Heart left ventricle (tissue), 16 donors: ENCODE measurements at regions not wholly inside any gene's neighbourhood (a gene's known extent, or its start where the extent isn't known, plus 50 kb on each side); places are given as distances from the start of the nearest gene placed in this dataset.

ENCODE experiments used
- ATAC-seq, 4 donors: fragments of 200-7000 bp; cut with Tn5 transposase; one replicate each; pipeline ENCODE4 v1.9.1; 2020 to 2022; ENCODE audit warnings: moderate library complexity in 4 of 4, mild to moderate bottlenecking in 3 of 4, moderate number of reproducible peaks in 1 of 4
- DNase-seq, 5 donors: peaks; one replicate each; pipeline ENCODE4 v3.0.0-alpha.2; 2020
- H3K27ac ChIP-seq, 12 donors: fragments of 200-600 bp; sonication (generic) in 4 of 12; one replicate each; pipeline versions ENCODE4 v1.5.0 to v1.8.0; 2016 to 2022; ENCODE audit warnings: mild to moderate bottlenecking in 2 of 12
- H3K27me3 ChIP-seq, 9 donors: fragments of 200-600 bp; sonication (generic) in 2 of 9; one replicate each; pipeline versions ENCODE4 v1.5.1 to v1.8.0; 2016 to 2022; ENCODE audit warnings: mild to moderate bottlenecking in 3 of 9
- H3K36me3 ChIP-seq, 9 donors: fragments of 200-600 bp; sonication (generic) in 2 of 9; one replicate each; pipeline versions ENCODE4 v1.5.0 to v1.8.0; 2018 to 2022; ENCODE audit warnings: mild to moderate bottlenecking in 2 of 9
- H3K4me1 ChIP-seq, 12 donors: fragments of 200-600 bp; sonication (generic) in 4 of 12; one replicate each; pipeline versions ENCODE4 v1.5.0 to v1.8.0; 2016 to 2022; ENCODE audit warnings: mild to moderate bottlenecking in 3 of 12
- H3K4me3 ChIP-seq, 12 donors: fragments of 200-600 bp; sonication (generic) in 4 of 12; one replicate each; pipeline versions ENCODE4 v1.5.0 to v1.8.0; 2017 to 2022; ENCODE audit warnings: mild to moderate bottlenecking in 9 of 12, moderate library complexity in 4 of 12
- H3K9me3 ChIP-seq, 12 donors: fragments of 200-600 bp; sonication (generic) in 4 of 12; one replicate each; pipeline versions ENCODE4 v1.5.0 to v1.8.0; 2016 to 2022; ENCODE audit warnings: mild to moderate bottlenecking in 1 of 12
- POLR2A ChIP-seq, 2 donors: fragments of 450-650 bp; IDR thresholded peaks; one replicate each; pipeline ENCODE4 v1.6.1; 2017; ENCODE audit warnings: antibody characterized with exemption in 2 of 2, mild to moderate bottlenecking in 2 of 2, moderate library complexity in 2 of 2
- WGBS, 4 donors: extraction: QIAGEN DNeasy Blood & Tissue Kit in 2 of 4; methylation state at CpG; one replicate each; pipeline versions ENCODE4 v1.1.5 to v1.1.7; 2013 to 2018; 5-methylcytosine and 5-hydroxymethylcytosine counted together
- intact Hi-C, 10 donors: fragments of 100-400 bp; cut with DNase I; formaldehyde crosslinking; loops; one replicate each; pipeline versions ENCODE4 v1.11.1 to v1.14.2; 2022
- TF ChIP-seq, protein P1 (sequence below), 12 donors: fragments of 200-600 bp; sonication (generic) in 4 of 12; IDR thresholded peaks; one replicate each; pipeline versions ENCODE4 v1.5.0 to v1.8.0; 2018 to 2022; ENCODE audit warnings: antibody characterized with exemption in 12 of 12, mild to moderate bottlenecking in 5 of 12
- donor health status: ischemic (EF 13 %, LVEDD 7.1; RV severe dilation, severe dysfunction).
- donor health status: healthy with polysubstance abuse.
- donor health status: DM: no; HTN: yes; CAD: no.
- donor health status: DM: no; HTN: no; CAD: no.
- donor health status: ischemic (EF 25% LVEDD 6.9; RV normal size, moderate dysfunction).
- donor health status: ischemic (EF 25% LVEDD 5.7; RV mildly dilated, moderate dysfunction).
- donor health status: healthy.
- donor health status: DM: yes; HTN: yes; CAD: no.
- donor health status: ischemic (EF 35%, LVEDD 5.7; RV mildly dilated, moderate dysfunction).
- donor health status: nonischemic (EF 11% LVEDD 7.7; RV severe dilation, severe dysfunction).
- donor health status: DM: yes; HTN: yes; CAD: no.
- donor health status: PGD.
- donor health status: ischemic (EF 29% LVEDD 5.4; RV normal size, mild dysfunction).
- donor health status: nonischemic (EF 23%, LVEDD 6.1; RV moderate dilation, normal function).

GRCh38 chrX:38974542-38974941 lies 173.3 kb downstream of the MID1IP1 start:
- intact Hi-C loops, result loop anchor here in 1 of 10 donors (5.0 kb wide), 1 partner anchor 172 kb away; the partner anchor contains the start of gene MID1IP1
- ATAC-seq, result peak; percentile 42 to 87 (median 64)
- TF ChIP-seq, protein P1, sequence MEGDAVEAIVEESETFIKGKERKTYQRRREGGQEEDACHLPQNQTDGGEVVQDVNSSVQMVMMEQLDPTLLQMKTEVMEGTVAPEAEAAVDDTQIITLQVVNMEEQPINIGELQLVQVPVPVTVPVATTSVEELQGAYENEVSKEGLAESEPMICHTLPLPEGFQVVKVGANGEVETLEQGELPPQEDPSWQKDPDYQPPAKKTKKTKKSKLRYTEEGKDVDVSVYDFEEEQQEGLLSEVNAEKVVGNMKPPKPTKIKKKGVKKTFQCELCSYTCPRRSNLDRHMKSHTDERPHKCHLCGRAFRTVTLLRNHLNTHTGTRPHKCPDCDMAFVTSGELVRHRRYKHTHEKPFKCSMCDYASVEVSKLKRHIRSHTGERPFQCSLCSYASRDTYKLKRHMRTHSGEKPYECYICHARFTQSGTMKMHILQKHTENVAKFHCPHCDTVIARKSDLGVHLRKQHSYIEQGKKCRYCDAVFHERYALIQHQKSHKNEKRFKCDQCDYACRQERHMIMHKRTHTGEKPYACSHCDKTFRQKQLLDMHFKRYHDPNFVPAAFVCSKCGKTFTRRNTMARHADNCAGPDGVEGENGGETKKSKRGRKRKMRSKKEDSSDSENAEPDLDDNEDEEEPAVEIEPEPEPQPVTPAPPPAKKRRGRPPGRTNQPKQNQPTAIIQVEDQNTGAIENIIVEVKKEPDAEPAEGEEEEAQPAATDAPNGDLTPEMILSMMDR (IDR thresholded peaks at IDR 0.05), result no peak
- no peak for TF ChIP-seq POLR2A (IDR thresholded peaks at IDR 0.05)
- no peaks in the 10 kb centered on the region for H3K36me3 ChIP-seq
- H3K4me3 ChIP-seq, result no peak overlapping the region
- H3K27me3 ChIP-seq, result peaks cover 0 to 14% (median 0%) of the 10 kb centered on the region in 9 donors
- H3K4me1 ChIP-seq, result peaks cover 0 to 7% (median 0%) of the 10 kb centered on the region in 12 donors
- no peaks in the 10 kb centered on the region for H3K9me3 ChIP-seq
- peak in 2 of 5 donors; percentile 5 to 25 for DNase-seq
- 54 to 66% (median 59%) methylated on average over 2 to 3 of the region's 3 CpGs for WGBS, 4 donors
- H3K27ac ChIP-seq, result no peak overlapping the region

- DNase-seq, result no peak
- TF ChIP-seq, protein P1 (IDR thresholded peaks at IDR 0.05), result no peak
- TF ChIP-seq POLR2A (IDR thresholded peaks at IDR 0.05), result no peak
- no peaks in the 10 kb centered on the region for H3K36me3 ChIP-seq
- no peak overlapping the region for H3K4me3 ChIP-seq
- peaks cover 0 to 7% (median 0%) of the 10 kb centered on the region in 12 donors for H3K4me1 ChIP-seq
- intact Hi-C loops, result no loop called here
- peaks cover 0 to 14% (median 0%) of the 10 kb centered on the region in 9 donors for H3K27me3 ChIP-seq
- no peaks in the 10 kb centered on the region for H3K9me3 ChIP-seq
- no peak for ATAC-seq
- no peak overlapping the region for H3K27ac ChIP-seq
Measured at GRCh38 chrX:38975368-38975942, 174.2 kb downstream of the MID1IP1 start.

DNA sequence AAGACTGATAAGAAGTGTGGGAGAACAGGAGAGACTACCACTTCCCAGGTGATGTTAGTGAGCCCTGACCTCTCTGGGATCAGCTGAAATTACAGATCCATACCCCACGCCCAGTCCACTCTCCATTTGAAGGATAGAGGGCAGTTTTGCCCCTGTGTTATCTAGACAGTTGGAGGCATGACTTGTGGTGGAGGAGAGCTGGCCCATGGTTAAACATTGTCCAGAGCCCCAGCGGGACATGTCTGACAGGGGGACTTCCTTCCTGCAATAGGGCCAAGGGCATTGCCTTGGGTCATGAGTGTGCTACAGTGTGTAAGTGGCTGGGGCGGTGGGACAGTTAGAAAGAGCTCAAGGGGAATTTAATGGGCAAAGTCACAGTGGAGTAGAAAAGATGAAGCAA lies 181.1 kb downstream of the MID1IP1 start:
- no peaks in the 10 kb centered on the region for H3K9me3 ChIP-seq
- TF ChIP-seq POLR2A (IDR thresholded peaks at IDR 0.05), result no peak
- TF ChIP-seq, protein P1 (IDR thresholded peaks at IDR 0.05), result no peak
- no peaks in the 10 kb centered on the region for H3K36me3 ChIP-seq
- ATAC-seq (no peak), DNase-seq (no peak)
- 62 to 86% (median 75%) methylated on average over 3 of the region's 3 CpGs for WGBS, 4 donors
- no peaks in the 10 kb centered on the region for H3K4me1 ChIP-seq
- peaks cover 0 to 6% (median 0%) of the 10 kb centered on the region in 9 donors for H3K27me3 ChIP-seq
- no peak overlapping the region for H3K4me3 ChIP-seq
- no peak overlapping the region for H3K27ac ChIP-seq
- intact Hi-C loops, result loop anchor here in 9 of 10 donors (5.0 to 10.0 kb wide), 6 partner anchors 162 to 218 kb away; partner anchors contain the start of gene MID1IP1 (in 5 of the 9)

DNA sequence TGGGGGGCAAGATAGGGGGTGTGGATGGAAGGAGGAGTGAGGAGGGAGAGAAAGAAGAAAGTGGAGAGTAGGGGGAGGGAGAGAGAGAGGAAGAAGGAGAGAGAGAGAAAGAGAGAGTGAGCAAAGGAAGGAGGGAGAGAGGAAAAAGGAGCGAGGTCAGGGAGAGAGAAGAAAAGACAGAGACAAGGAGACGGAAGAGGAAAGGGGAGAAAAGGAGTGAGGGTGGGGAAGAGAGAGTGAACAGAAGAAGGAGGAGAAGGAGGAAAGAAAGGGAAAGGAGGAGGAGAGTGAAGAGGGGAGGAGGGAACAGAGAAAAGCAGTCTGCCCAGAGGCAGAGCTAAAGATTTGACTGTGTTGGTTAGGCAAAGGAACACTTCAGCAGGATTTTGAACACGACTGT lies 181.6 kb downstream of the MID1IP1 start:
- ATAC-seq (no peak), DNase-seq (no peak)
- peaks cover 0 to 6% (median 0%) of the 10 kb centered on the region in 9 donors for H3K27me3 ChIP-seq
- intact Hi-C loops, result loop anchor here in 9 of 10 donors (5.0 to 10.0 kb wide), 6 partner anchors 162 to 218 kb away; partner anchors contain the start of gene MID1IP1 (in 5 of the 9)
- TF ChIP-seq POLR2A (IDR thresholded peaks at IDR 0.05), result no peak
- TF ChIP-seq, protein P1 (IDR thresholded peaks at IDR 0.05), result no peak
- H3K27ac ChIP-seq, result no peak overlapping the region
- H3K4me1 ChIP-seq, result no peaks in the 10 kb centered on the region
- 32 to 50% (median 43%) methylated on average over 3 of the region's 3 CpGs for WGBS, 4 donors
- H3K9me3 ChIP-seq, result no peaks in the 10 kb centered on the region
- no peak overlapping the region for H3K4me3 ChIP-seq
- H3K36me3 ChIP-seq, result no peaks in the 10 kb centered on the region
